ENCODE measurements at regions not wholly inside any gene's neighbourhood (a gene's known extent, or its start where the extent isn't known, plus 50 kb on each side); places are given as distances from the start of the nearest gene placed in this dataset.

- Histone ChIP-seq H3K79me2 (ENCODE audit: control insufficient read depth, insufficient read depth, low read length) (no peaks in the 10 kb centered on the region), H3K27ac (ENCODE audit: extremely low read depth, low read depth, low read length) (no peak overlapping the region), H3K9ac (ENCODE audit: insufficient read depth in 1 of 2, low read depth in 2 of 2, low read length in 2 of 2) (no peak overlapping the region), H3K4me2 (ENCODE audit: insufficient read depth, low read length) (no peak overlapping the region), H3K36me3 (ENCODE audit: control insufficient read depth, insufficient read depth, low read length) (no peaks in the 10 kb centered on the region), H3K4me1 (replicated peaks in 1 of 2; ENCODE audit: control insufficient read depth in 2 of 2, insufficient read depth in 2 of 2, low read length in 2 of 2) (no peaks in the 10 kb centered on the region), H3K9me3 (replicated peaks; ENCODE audit: control insufficient read depth, insufficient read depth, low read depth, low read length) (no peaks in the 10 kb centered on the region), H3K9me1 (ENCODE audit: control insufficient read depth, insufficient read depth, low read length) (no peaks in the 10 kb centered on the region), H4K20me1 (replicated peaks; ENCODE audit: control insufficient read depth, insufficient read depth, low read length) (no peaks in the 10 kb centered on the region), H3K27me3 (ENCODE audit: control insufficient read depth in 2 of 2, insufficient read depth in 2 of 2, low read length in 2 of 2) (no peaks in the 10 kb centered on the region), H2AFZ (ENCODE audit: low read depth, low read length) (no peak overlapping the region), H3K4me3 (no peak overlapping the region)
- no peak for DNase-seq (ENCODE audit: extremely low read depth in 1 of 4, low spot score in 3 of 4)
- no CpG with 5 or more reads among the region's 3 CpGs for WGBS (ENCODE audit: insufficient coverage, low coverage, missing lambda C conversion rate)
- ChIA-PET CTCF (ENCODE audit: low intra/inter-chr PET ratio) (no interaction called here), POLR2A (no interaction called here)
- no peak for ATAC-seq
- in situ Hi-C loops (cut with MboI): no loop called here
- no peak for FAIRE-seq
- intact Hi-C loops (cut with micrococcal nuclease): no loop called here
- BruUV-seq (replicated peaks): no TSS peak
- TF ChIP-seq, protein P1, sequence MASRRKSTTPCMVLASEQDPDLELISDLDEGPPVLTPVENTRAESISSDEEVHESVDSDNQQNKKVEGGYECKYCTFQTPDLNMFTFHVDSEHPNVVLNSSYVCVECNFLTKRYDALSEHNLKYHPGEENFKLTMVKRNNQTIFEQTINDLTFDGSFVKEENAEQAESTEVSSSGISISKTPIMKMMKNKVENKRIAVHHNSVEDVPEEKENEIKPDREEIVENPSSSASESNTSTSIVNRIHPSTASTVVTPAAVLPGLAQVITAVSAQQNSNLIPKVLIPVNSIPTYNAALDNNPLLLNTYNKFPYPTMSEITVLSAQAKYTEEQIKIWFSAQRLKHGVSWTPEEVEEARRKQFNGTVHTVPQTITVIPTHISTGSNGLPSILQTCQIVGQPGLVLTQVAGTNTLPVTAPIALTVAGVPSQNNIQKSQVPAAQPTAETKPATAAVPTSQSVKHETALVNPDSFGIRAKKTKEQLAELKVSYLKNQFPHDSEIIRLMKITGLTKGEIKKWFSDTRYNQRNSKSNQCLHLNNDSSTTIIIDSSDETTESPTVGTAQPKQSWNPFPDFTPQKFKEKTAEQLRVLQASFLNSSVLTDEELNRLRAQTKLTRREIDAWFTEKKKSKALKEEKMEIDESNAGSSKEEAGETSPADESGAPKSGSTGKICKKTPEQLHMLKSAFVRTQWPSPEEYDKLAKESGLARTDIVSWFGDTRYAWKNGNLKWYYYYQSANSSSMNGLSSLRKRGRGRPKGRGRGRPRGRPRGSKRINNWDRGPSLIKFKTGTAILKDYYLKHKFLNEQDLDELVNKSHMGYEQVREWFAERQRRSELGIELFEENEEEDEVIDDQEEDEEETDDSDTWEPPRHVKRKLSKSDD (conservative IDR thresholded peaks at IDR 0.05; ENCODE audit: low read length): no peak
- no peak for TF ChIP-seq ZNF134 (CRISPR knock-in tag; conservative IDR thresholded peaks at IDR 0.05)
- TF ChIP-seq SIN3A (IDR thresholded peaks at IDR 0.05; ENCODE audit: borderline replicate concordance in 2 of 2, control insufficient read depth in 1 of 2, low read depth in 2 of 2, low read length in 2 of 2): no peak
- no peak for TF ChIP-seq KAT7 (CRISPR knock-in tag; IDR thresholded peaks at IDR 0.05; ENCODE audit: borderline replicate concordance)
- no peak for TF ChIP-seq ATF1 (CRISPR knock-in tag; IDR thresholded peaks at IDR 0.05)
- TF ChIP-seq ATF1 (tag; IDR thresholded peaks at IDR 0.05): no peak
- no peak for TF ChIP-seq ZNF57 (CRISPR knock-in tag; IDR thresholded peaks at IDR 0.05)
- no peak for TF ChIP-seq HNRNPUL1 (IDR thresholded peaks at IDR 0.05; ENCODE audit: low read length)
- TF ChIP-seq ZNF717 (CRISPR knock-in tag; IDR thresholded peaks at IDR 0.05): no peak
- TF ChIP-seq, protein P2, sequence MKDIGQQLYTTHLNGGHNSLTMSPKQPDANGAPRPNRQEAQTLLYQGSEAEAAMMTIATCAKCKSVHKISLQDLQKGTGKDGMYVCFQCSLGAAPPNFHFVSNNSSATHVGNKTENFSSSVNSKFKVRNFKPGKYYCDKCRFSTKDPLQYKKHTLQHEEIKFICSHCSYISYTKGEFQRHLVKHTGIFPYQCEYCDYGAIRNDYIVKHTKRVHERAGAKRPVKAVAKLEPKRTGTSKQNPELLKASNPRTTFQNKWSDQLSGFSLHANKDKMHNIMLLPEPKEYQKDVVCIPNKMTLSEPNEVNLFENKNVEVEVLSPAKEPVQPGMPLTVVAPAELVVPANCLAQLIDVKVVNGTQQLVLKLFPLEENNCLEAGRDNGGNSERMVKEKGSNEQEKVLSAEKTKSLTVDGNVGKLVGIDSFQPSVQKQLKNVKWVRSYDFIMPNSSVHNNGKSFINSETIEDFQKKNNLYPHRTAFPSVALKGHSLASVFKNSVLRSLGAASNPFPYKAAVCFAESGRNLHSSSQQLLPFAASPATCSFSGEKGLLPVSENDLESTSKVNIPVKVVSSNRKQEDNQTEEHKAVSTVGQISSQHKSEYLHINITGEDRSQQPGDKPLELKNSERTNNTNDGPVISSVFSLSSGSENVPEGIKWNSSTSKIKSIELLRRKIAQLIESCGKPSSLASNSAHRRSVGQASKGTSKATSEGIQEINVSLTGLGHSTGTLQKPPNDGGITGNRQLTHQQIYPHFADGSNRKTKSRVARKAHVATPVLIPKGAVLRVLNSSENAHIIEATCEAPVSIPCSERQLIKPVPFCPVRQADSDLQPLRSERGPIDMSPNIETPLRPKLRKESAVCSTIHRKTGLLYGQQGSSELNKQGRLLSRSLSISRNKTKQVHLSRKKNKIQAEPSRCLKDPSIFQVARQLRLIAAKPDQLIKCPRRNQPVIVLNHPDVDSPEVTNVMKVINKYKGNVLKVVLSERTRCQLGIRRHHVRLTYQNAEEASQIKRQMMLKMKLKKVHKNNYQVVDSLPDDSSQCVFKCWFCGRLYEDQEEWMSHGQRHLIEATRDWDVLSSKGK (CRISPR knock-in tag; IDR thresholded peaks at IDR 0.05): no peak
- TF ChIP-seq SIN3B (IDR thresholded peaks at IDR 0.05; ENCODE audit: low read depth): no peak
- TF ChIP-seq, protein P3, sequence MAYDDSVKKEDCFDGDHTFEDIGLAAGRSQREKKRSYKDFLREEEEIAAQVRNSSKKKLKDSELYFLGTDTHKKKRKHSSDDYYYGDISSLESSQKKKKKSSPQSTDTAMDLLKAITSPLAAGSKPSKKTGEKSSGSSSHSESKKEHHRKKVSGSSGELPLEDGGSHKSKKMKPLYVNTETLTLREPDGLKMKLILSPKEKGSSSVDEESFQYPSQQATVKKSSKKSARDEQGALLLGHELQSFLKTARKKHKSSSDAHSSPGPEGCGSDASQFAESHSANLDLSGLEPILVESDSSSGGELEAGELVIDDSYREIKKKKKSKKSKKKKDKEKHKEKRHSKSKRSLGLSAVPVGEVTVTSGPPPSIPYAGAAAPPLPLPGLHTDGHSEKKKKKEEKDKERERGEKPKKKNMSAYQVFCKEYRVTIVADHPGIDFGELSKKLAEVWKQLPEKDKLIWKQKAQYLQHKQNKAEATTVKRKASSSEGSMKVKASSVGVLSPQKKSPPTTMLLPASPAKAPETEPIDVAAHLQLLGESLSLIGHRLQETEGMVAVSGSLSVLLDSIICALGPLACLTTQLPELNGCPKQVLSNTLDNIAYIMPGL (CRISPR knock-in tag; IDR thresholded peaks at IDR 0.05): no peak
- no peak for TF ChIP-seq HDAC3 (IDR thresholded peaks at IDR 0.05; ENCODE audit: borderline replicate concordance, partially characterized antibody)
- TF ChIP-seq BDP1 (IDR thresholded peaks at IDR 0.05; ENCODE audit: insufficient read depth, insufficient read length): no peak
- TF ChIP-seq, protein P4, sequence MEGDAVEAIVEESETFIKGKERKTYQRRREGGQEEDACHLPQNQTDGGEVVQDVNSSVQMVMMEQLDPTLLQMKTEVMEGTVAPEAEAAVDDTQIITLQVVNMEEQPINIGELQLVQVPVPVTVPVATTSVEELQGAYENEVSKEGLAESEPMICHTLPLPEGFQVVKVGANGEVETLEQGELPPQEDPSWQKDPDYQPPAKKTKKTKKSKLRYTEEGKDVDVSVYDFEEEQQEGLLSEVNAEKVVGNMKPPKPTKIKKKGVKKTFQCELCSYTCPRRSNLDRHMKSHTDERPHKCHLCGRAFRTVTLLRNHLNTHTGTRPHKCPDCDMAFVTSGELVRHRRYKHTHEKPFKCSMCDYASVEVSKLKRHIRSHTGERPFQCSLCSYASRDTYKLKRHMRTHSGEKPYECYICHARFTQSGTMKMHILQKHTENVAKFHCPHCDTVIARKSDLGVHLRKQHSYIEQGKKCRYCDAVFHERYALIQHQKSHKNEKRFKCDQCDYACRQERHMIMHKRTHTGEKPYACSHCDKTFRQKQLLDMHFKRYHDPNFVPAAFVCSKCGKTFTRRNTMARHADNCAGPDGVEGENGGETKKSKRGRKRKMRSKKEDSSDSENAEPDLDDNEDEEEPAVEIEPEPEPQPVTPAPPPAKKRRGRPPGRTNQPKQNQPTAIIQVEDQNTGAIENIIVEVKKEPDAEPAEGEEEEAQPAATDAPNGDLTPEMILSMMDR (IDR thresholded peaks at IDR 0.05 in 2 of 3, conservative IDR thresholded peaks at IDR 0.05 in 1 of 3; ENCODE audit: insufficient read depth in 2 of 3, low read depth in 1 of 3, low read length in 3 of 3): no peak
Measured at GRCh38 chr9:28970241-28970654, 1397.0 kb upstream of the C9orf72 start.

All from K562 (cell line).